ENCODE measurements at regions not wholly inside any gene's neighbourhood (a gene's known extent, or its start where the extent isn't known, plus 50 kb on each side); places are given as distances from the start of the nearest gene placed in this dataset.

- TF ChIP-seq, protein P1, sequence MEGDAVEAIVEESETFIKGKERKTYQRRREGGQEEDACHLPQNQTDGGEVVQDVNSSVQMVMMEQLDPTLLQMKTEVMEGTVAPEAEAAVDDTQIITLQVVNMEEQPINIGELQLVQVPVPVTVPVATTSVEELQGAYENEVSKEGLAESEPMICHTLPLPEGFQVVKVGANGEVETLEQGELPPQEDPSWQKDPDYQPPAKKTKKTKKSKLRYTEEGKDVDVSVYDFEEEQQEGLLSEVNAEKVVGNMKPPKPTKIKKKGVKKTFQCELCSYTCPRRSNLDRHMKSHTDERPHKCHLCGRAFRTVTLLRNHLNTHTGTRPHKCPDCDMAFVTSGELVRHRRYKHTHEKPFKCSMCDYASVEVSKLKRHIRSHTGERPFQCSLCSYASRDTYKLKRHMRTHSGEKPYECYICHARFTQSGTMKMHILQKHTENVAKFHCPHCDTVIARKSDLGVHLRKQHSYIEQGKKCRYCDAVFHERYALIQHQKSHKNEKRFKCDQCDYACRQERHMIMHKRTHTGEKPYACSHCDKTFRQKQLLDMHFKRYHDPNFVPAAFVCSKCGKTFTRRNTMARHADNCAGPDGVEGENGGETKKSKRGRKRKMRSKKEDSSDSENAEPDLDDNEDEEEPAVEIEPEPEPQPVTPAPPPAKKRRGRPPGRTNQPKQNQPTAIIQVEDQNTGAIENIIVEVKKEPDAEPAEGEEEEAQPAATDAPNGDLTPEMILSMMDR (IDR thresholded peaks at IDR 0.05) = no peak
- no peak for TF ChIP-seq POLR2A (IDR thresholded peaks at IDR 0.05)
Measured at GRCh38 chr9:6142799-6143454, 72.7 kb upstream of the IL33 start.

All from Peyer's patch (tissue), 4 donors.